ENCODE measurements at regions not wholly inside any gene's neighbourhood (a gene's known extent, or its start where the extent isn't known, plus 50 kb on each side); places are given as distances from the start of the nearest gene placed in this dataset.
A peak's percentile ranks its signal among the peaks of the same experiment; 100 is the strongest.

GRCh38 chr10:120736377-120736776 lies 114.8 kb upstream of the WDR11 start:
- Histone ChIP-seq H3K9me3 (ENCODE audit: insufficient read depth, low read length) (no peaks in the 10 kb centered on the region), H3K36me3 (ENCODE audit: insufficient read depth, insufficient read length, low read length) (no peaks in the 10 kb centered on the region), H3K27me3 (ENCODE audit: insufficient read depth, insufficient read length) (no peaks in the 10 kb centered on the region), H3K4me3 (ENCODE audit: insufficient read length, low read depth) (no peak overlapping the region), H3K4me1 (ENCODE audit: insufficient read depth, insufficient read length) (no peaks in the 10 kb centered on the region), H3K9ac (ENCODE audit: insufficient read length, low read depth) (no peak overlapping the region)
- TF ChIP-seq SUZ12 (IDR thresholded peaks at IDR 0.05; ENCODE audit: extremely low read depth, insufficient read depth, insufficient read length), result no peak
- no peak for TF ChIP-seq ZNF274 (IDR thresholded peaks at IDR 0.05; ENCODE audit: low read depth, low read length)
- TF ChIP-seq YY1 (IDR thresholded peaks at IDR 0.05; ENCODE audit: insufficient read depth, insufficient read length), result no peak
- DNase-seq (ENCODE audit: low read depth, low spot score), result no peak

GRCh38 chr10:120738658-120739057 lies 112.5 kb upstream of the WDR11 start:
- no peaks in the 10 kb centered on the region for H3K9me3 ChIP-seq (ENCODE audit: insufficient read depth, low read length)
- no peak for DNase-seq (ENCODE audit: low read depth, low spot score)
- H3K27me3 ChIP-seq (ENCODE audit: insufficient read depth, insufficient read length), result no peaks in the 10 kb centered on the region
- H3K4me3 ChIP-seq (ENCODE audit: insufficient read length, low read depth), result no peak overlapping the region
- no peak overlapping the region for H3K9ac ChIP-seq (ENCODE audit: insufficient read length, low read depth)
- TF ChIP-seq SUZ12 (IDR thresholded peaks at IDR 0.05; ENCODE audit: extremely low read depth, insufficient read depth, insufficient read length), result no peak
- no peak for TF ChIP-seq ZNF274 (IDR thresholded peaks at IDR 0.05; ENCODE audit: low read depth, low read length)
- no peak for TF ChIP-seq YY1 (IDR thresholded peaks at IDR 0.05; ENCODE audit: insufficient read depth, insufficient read length)
- H3K36me3 ChIP-seq (ENCODE audit: insufficient read depth, insufficient read length, low read length), result no peaks in the 10 kb centered on the region
- no peaks in the 10 kb centered on the region for H3K4me1 ChIP-seq (ENCODE audit: insufficient read depth, insufficient read length)

- TF ChIP-seq YY1 (IDR thresholded peaks at IDR 0.05; ENCODE audit: insufficient read depth, insufficient read length) (no peak), ZNF274 (IDR thresholded peaks at IDR 0.05; ENCODE audit: low read depth, low read length) (no peak), SUZ12 (IDR thresholded peaks at IDR 0.05; ENCODE audit: extremely low read depth, insufficient read depth, insufficient read length) (no peak)
- DNase-seq (ENCODE audit: low read depth, low spot score), result no peak
- no peaks in the 10 kb centered on the region for H3K4me1 ChIP-seq (ENCODE audit: insufficient read depth, insufficient read length)
Observed at GRCh38 chr10:120741396-120741795, 109.8 kb upstream of the WDR11 start.

DNA sequence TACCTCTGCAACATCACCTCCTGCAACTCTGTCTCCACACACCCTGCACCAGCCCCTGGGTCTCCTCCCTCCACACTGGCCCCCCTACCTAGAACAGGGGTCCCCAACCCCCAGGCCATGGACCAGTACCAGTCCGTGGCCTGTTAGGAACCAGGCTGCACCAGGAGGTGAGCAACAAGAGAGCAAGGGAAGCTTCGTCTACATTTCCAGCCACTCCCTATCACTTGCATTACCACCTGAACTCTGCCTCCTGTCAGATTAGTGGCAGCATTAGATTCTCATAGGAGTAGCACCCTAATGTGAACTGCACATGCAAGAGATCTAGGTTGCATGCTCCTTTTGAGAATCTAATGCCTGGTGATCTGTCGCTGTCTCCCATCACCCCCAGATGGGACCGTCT lies 108.8 kb upstream of the WDR11 start:
- H3K4me1 ChIP-seq (ENCODE audit: insufficient read depth, insufficient read length), result no peaks in the 10 kb centered on the region
- no peak overlapping the region for H3K9ac ChIP-seq (ENCODE audit: insufficient read length, low read depth)
- no peak overlapping the region for H3K4me3 ChIP-seq (ENCODE audit: insufficient read length, low read depth)
- no peak for TF ChIP-seq SUZ12 (IDR thresholded peaks at IDR 0.05; ENCODE audit: extremely low read depth, insufficient read depth, insufficient read length)
- TF ChIP-seq ZNF274 (IDR thresholded peaks at IDR 0.05; ENCODE audit: low read depth, low read length), result no peak
- no peaks in the 10 kb centered on the region for H3K36me3 ChIP-seq (ENCODE audit: insufficient read depth, insufficient read length, low read length)
- no peaks in the 10 kb centered on the region for H3K9me3 ChIP-seq (ENCODE audit: insufficient read depth, low read length)
- no peaks in the 10 kb centered on the region for H3K27me3 ChIP-seq (ENCODE audit: insufficient read depth, insufficient read length)
- DNase-seq (ENCODE audit: low read depth, low spot score), result no peak

More at GRCh38 chr10:120741396-120741795, 109.8 kb upstream of the WDR11 start:
- Histone ChIP-seq H3K27me3 (ENCODE audit: insufficient read depth, insufficient read length) (no peaks in the 10 kb centered on the region), H3K9ac (ENCODE audit: insufficient read length, low read depth) (no peak overlapping the region), H3K9me3 (ENCODE audit: insufficient read depth, low read length) (no peaks in the 10 kb centered on the region), H3K4me3 (ENCODE audit: insufficient read length, low read depth) (no peak overlapping the region), H3K36me3 (ENCODE audit: insufficient read depth, insufficient read length, low read length) (no peaks in the 10 kb centered on the region)

- no peak for DNase-seq (ENCODE audit: low read depth, low spot score)
- Histone ChIP-seq H3K36me3 (ENCODE audit: insufficient read depth, insufficient read length, low read length) (no peaks in the 10 kb centered on the region), H3K9me3 (ENCODE audit: insufficient read depth, low read length) (no peaks in the 10 kb centered on the region), H3K27me3 (ENCODE audit: insufficient read depth, insufficient read length) (no peaks in the 10 kb centered on the region), H3K4me3 (ENCODE audit: insufficient read length, low read depth) (no peak overlapping the region), H3K4me1 (ENCODE audit: insufficient read depth, insufficient read length) (no peaks in the 10 kb centered on the region), H3K9ac (ENCODE audit: insufficient read length, low read depth) (no peak overlapping the region)
- TF ChIP-seq YY1 (IDR thresholded peaks at IDR 0.05; ENCODE audit: insufficient read depth, insufficient read length) (no peak), ZNF274 (IDR thresholded peaks at IDR 0.05; ENCODE audit: low read depth, low read length) (no peak), SUZ12 (IDR thresholded peaks at IDR 0.05; ENCODE audit: extremely low read depth, insufficient read depth, insufficient read length) (no peak)
Observed at GRCh38 chr10:120744040-120744439, 107.1 kb upstream of the WDR11 start.

DNA sequence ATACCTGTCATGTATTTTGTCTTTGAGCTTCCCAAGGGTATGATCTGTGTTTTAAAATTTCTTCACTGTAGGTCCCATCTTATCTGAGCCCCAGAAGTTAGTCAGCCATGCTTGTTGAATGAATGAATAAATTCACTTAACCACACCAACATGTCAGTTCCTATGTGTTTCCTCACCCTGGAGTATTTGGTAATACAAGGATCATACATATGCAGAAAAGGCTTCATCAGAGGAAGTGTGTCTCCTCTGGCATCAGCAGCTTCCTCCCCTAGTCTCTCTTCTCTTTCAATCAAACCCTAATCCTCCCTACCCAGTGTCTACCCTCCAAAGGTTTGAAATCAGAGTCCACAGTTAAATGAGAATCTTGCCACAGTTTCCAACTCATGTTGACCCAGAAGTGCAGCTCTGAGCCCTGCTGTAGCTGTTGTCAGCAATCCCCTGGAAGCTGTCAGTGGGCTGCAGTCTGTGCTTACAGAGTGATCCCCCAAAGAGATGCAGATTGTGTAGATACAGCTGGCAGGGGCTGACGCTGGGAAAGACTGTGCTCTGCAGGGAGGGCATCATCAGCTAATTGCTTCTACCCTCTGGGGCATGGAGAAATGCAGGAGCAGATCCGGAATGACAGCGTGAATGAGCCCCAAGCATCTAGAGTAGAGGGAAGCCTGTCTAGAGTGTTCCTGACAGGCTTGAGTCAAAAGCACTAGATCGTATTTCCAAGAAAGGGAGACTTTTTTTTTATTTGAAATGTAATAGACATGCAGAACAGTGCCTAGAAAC lies 105.0 kb upstream of the WDR11 start:
- H3K36me3 ChIP-seq (ENCODE audit: insufficient read depth, insufficient read length, low read length), result no peaks in the 10 kb centered on the region
- TF ChIP-seq SUZ12 (IDR thresholded peaks at IDR 0.05; ENCODE audit: extremely low read depth, insufficient read depth, insufficient read length) (no peak), YY1 (IDR thresholded peaks at IDR 0.05; ENCODE audit: insufficient read depth, insufficient read length) (no peak), ZNF274 (IDR thresholded peaks at IDR 0.05; ENCODE audit: low read depth, low read length) (no peak)
- no peaks in the 10 kb centered on the region for H3K4me1 ChIP-seq (ENCODE audit: insufficient read depth, insufficient read length)
- peak; percentile 44 for DNase-seq (ENCODE audit: low read depth, low spot score)
- H3K9ac ChIP-seq (ENCODE audit: insufficient read length, low read depth), result no peak overlapping the region
- no peaks in the 10 kb centered on the region for H3K9me3 ChIP-seq (ENCODE audit: insufficient read depth, low read length)
- no peak overlapping the region for H3K4me3 ChIP-seq (ENCODE audit: insufficient read length, low read depth)
- H3K27me3 ChIP-seq (ENCODE audit: insufficient read depth, insufficient read length), result no peaks in the 10 kb centered on the region

- Histone ChIP-seq H3K36me3 (ENCODE audit: insufficient read depth, insufficient read length, low read length) (no peaks in the 10 kb centered on the region), H3K9me3 (ENCODE audit: insufficient read depth, low read length) (no peaks in the 10 kb centered on the region), H3K4me3 (ENCODE audit: insufficient read length, low read depth) (no peak overlapping the region), H3K27me3 (ENCODE audit: insufficient read depth, insufficient read length) (no peaks in the 10 kb centered on the region), H3K9ac (ENCODE audit: insufficient read length, low read depth) (no peak overlapping the region), H3K4me1 (ENCODE audit: insufficient read depth, insufficient read length) (no peaks in the 10 kb centered on the region)
- no peak for DNase-seq (ENCODE audit: low read depth, low spot score)
- TF ChIP-seq SUZ12 (IDR thresholded peaks at IDR 0.05; ENCODE audit: extremely low read depth, insufficient read depth, insufficient read length), result no peak
- TF ChIP-seq ZNF274 (IDR thresholded peaks at IDR 0.05; ENCODE audit: low read depth, low read length), result no peak
- no peak for TF ChIP-seq YY1 (IDR thresholded peaks at IDR 0.05; ENCODE audit: insufficient read depth, insufficient read length)
Observed at GRCh38 chr10:120748519-120748918, 102.6 kb upstream of the WDR11 start.

Data from NT2/D1 (cell line).